Endodermal cell (in vitro differentiated cells): ENCODE measurements at regions not wholly inside any gene's neighbourhood (a gene's known extent, or its start where the extent isn't known, plus 50 kb on each side); places are given as distances from the start of the nearest gene placed in this dataset.

Experiments used
- DNase-seq: peaks from one replicate; pipeline ENCODE4 v3.0.0-alpha.2; 2017
- H3K27ac ChIP-seq: 2 replicates; pipeline ENCODE4 v1.5.1; 2013; ENCODE audit warnings: mild to moderate bottlenecking, low read depth, low read length, moderate library complexity
- H3K27me3 ChIP-seq: 2 replicates; pipeline ENCODE4 v1.6.1; 2013; ENCODE audit warnings: mild to moderate bottlenecking, low read length, moderate library complexity; ENCODE audit not compliant: insufficient read depth, control insufficient read depth, poor library complexity, severe bottlenecking
- H3K36me3 ChIP-seq: 2 replicates; pipeline ENCODE4 v1.7.0; 2013; ENCODE audit warnings: mild to moderate bottlenecking, low read length, moderate library complexity; ENCODE audit not compliant: control insufficient read depth, insufficient read depth
- H3K4me1 ChIP-seq: one replicate; pipeline ENCODE4 v1.7.0; 2013; ENCODE audit warnings: low read length; ENCODE audit not compliant: control insufficient read depth, insufficient read depth
- H3K4me3 ChIP-seq: 2 replicates; pipeline ENCODE4 v1.5.1; 2013; ENCODE audit warnings: mild to moderate bottlenecking, low read length, moderate library complexity
- H3K9ac ChIP-seq: 2 replicates; pipeline ENCODE4 v1.6.1; 2013; ENCODE audit warnings: mild to moderate bottlenecking, low read length, moderate library complexity; ENCODE audit not compliant: poor library complexity, severe bottlenecking; ENCODE audit errors: extremely low read depth
- H3K9me3 ChIP-seq: 2 replicates; pipeline ENCODE4 v1.6.1; 2013; ENCODE audit warnings: mild to moderate bottlenecking, low read length, moderate library complexity; ENCODE audit not compliant: control insufficient read depth
- H3K27ac Mint-ChIP-seq: 2 replicates; pipeline ENCODE4 v1.8.0; 2020; ENCODE audit warnings: mixed read lengths
- H3K27me3 Mint-ChIP-seq: 2 replicates; pipeline ENCODE4 v1.8.0; 2021; ENCODE audit warnings: mild to moderate bottlenecking, mixed read lengths; ENCODE audit not compliant: insufficient read depth
- H3K36me3 Mint-ChIP-seq: 2 replicates; pipeline ENCODE4 v1.8.0; 2020; ENCODE audit warnings: low read depth, mixed read lengths
- H3K4me1 Mint-ChIP-seq: 2 replicates; pipeline ENCODE4 v1.8.0; 2020; ENCODE audit warnings: mixed read lengths
- H3K4me3 Mint-ChIP-seq: 2 replicates; pipeline ENCODE4 v1.8.0; 2020; ENCODE audit warnings: mild to moderate bottlenecking, moderate library complexity, mixed read lengths
- H3K9me3 Mint-ChIP-seq: 2 replicates; pipeline ENCODE4 v1.8.0; 2020; ENCODE audit warnings: mild to moderate bottlenecking, mixed read lengths
- CTCF ChIP-seq: fragments of 200-600 bp; sonication (generic); conservative IDR thresholded peaks from 2 replicates; pipeline ENCODE4 v1.5.0; 2021; ENCODE audit warnings: antibody characterized with exemption, mild to moderate bottlenecking
- WGBS, 2 experiments: methylation state at CpG; one replicate each; pipeline versions ENCODE4 v1.1.5 to v1.1.7; 2013; ENCODE audit warnings: missing lambda C conversion rate in 2 of 2, mixed read lengths in 1 of 2; ENCODE audit not compliant: insufficient coverage in 1 of 2, insufficient read length in 1 of 2; 5-methylcytosine and 5-hydroxymethylcytosine counted together

- H3K36me3 ChIP-seq: no peaks in the 10 kb centered on the region
- no peaks in the 10 kb centered on the region for H3K27me3 ChIP-seq
- H3K4me3 ChIP-seq: no peak overlapping the region
- no peak overlapping the region for H3K4me3 Mint-ChIP-seq
- no peaks in the 10 kb centered on the region for H3K36me3 Mint-ChIP-seq
- no peak overlapping the region for H3K27ac Mint-ChIP-seq
- peaks cover 22% of the 10 kb centered on the region for H3K9me3 ChIP-seq
- 89 to 99% methylated on average over 1 to 2 of the region's 2 CpGs for WGBS, 2 experiments
- DNase-seq: no peak
- H3K9ac ChIP-seq: no peak overlapping the region
- peaks cover 19% of the 10 kb centered on the region for H3K9me3 Mint-ChIP-seq
- peaks cover under 1% of the 10 kb centered on the region for H3K4me1 Mint-ChIP-seq
- H3K4me1 ChIP-seq: no peaks in the 10 kb centered on the region
- no peaks in the 10 kb centered on the region for H3K27me3 Mint-ChIP-seq
- no peak for TF ChIP-seq CTCF
- H3K27ac ChIP-seq: no peak overlapping the region
Observed at GRCh38 chr7:68414631-68415425, 1183.4 kb upstream of the AUTS2 start.

- Histone ChIP-seq H3K36me3 (no peaks in the 10 kb centered on the region), H3K27ac (no peak overlapping the region), H3K4me1 (no peaks in the 10 kb centered on the region), H3K27me3 (no peaks in the 10 kb centered on the region), H3K9ac (no peak overlapping the region), H3K4me3 (no peak overlapping the region), H3K9me3 (peaks cover 21% of the 10 kb centered on the region)
- Mint-ChIP-seq H3K27me3 (no peaks in the 10 kb centered on the region), H3K4me1 (no peaks in the 10 kb centered on the region), H3K27ac (no peak overlapping the region), H3K9me3 (peaks cover 18% of the 10 kb centered on the region), H3K4me3 (no peak overlapping the region), H3K36me3 (no peaks in the 10 kb centered on the region)
- WGBS, 2 experiments: 96 to 100% methylated on average over 2 of the region's 2 CpGs
- no peak for TF ChIP-seq CTCF
- no peak for DNase-seq
Observed at GRCh38 chr7:68417002-68417401, 1181.3 kb upstream of the AUTS2 start.

- Histone ChIP-seq H3K36me3 (no peaks in the 10 kb centered on the region), H3K27me3 (no peaks in the 10 kb centered on the region), H3K4me1 (no peaks in the 10 kb centered on the region), H3K4me3 (no peak overlapping the region), H3K27ac (no peak overlapping the region), H3K9me3 (peaks cover 16% of the 10 kb centered on the region), H3K9ac (no peak overlapping the region)
- no peak overlapping the region for H3K27ac Mint-ChIP-seq
- no peaks in the 10 kb centered on the region for H3K4me1 Mint-ChIP-seq
- no peak for TF ChIP-seq CTCF
- H3K9me3 Mint-ChIP-seq: peaks cover 15% of the 10 kb centered on the region
- no peak for DNase-seq
- H3K36me3 Mint-ChIP-seq: no peaks in the 10 kb centered on the region
- WGBS, 2 experiments: 89 to 100% methylated on average over 1 of the region's 1 CpG
- no peaks in the 10 kb centered on the region for H3K27me3 Mint-ChIP-seq
- H3K4me3 Mint-ChIP-seq: no peak overlapping the region
Observed at GRCh38 chr7:68417659-68418058, 1180.6 kb upstream of the AUTS2 start.
